Stimulated activated CD8-positive, alpha-beta memory T cell treated with anti-CD3 and anti-CD28 coated beads, Interleukin-15, amount 100 ng/mL, for 1 hour (primary cell): ENCODE measurements at regions not wholly inside any gene's neighbourhood (a gene's known extent, or its start where the extent isn't known, plus 50 kb on each side); places are given as distances from the start of the nearest gene placed in this dataset.

Experiments
- DNase-seq: peaks from one replicate; pipeline ENCODE4 v3.0.0-alpha.2; 2020; ENCODE audit warnings: low read depth

DNA sequence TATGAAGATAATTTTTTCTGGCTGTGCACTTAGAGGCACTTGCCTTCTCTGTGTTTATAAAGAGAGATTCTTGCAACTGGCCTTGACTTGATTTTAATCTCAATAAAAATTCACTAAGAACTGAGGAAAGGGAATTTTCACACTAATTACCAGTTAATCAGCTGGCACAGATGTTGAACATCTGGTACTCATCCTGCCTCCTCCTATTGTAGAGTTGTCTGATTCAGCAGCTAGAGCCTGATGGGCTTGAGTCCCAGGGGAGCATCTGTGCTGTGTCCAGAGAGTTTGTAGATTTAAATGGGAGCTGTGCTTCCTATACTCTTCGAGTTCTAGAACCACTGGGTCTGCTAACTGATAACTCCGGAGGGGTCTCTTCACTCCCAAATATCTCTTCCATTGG, 50.7 kb upstream of the ADRA1D start:
- no peak for DNase-seq

- no peak for DNase-seq
These were observed 50.1 kb upstream of the ADRA1D start for GRCh38 chr20:4299216-4299615.
